ENCODE measurements at regions not wholly inside any gene's neighbourhood (a gene's known extent, or its start where the extent isn't known, plus 50 kb on each side); places are given as distances from the start of the nearest gene placed in this dataset.

- no peak for DNase-seq (ENCODE audit: low read depth)
- H3K4me3 ChIP-seq (ENCODE audit: low read depth, low read length), result no peak overlapping the region
- no peak for TF ChIP-seq CTCF (IDR thresholded peaks at IDR 0.05; ENCODE audit: insufficient read depth, low read depth, low read length)
These were observed 735.4 kb upstream of the USP15 start for GRCh38 chr12:61524851-61525250.

GRCh38 chr12:61525331-61525730 lies 734.9 kb upstream of the USP15 start:
- DNase-seq (ENCODE audit: low read depth), result no peak
- H3K4me3 ChIP-seq (ENCODE audit: low read depth, low read length), result no peak overlapping the region
- no peak for TF ChIP-seq CTCF (IDR thresholded peaks at IDR 0.05; ENCODE audit: insufficient read depth, low read depth, low read length)

- no peak for TF ChIP-seq CTCF (IDR thresholded peaks at IDR 0.05; ENCODE audit: insufficient read depth, low read depth, low read length)
- DNase-seq (ENCODE audit: low read depth), result no peak
- no peak overlapping the region for H3K4me3 ChIP-seq (ENCODE audit: low read depth, low read length)
These were observed 729.7 kb upstream of the USP15 start for GRCh38 chr12:61530456-61530855.

GRCh38 chr12:61531195-61531594 lies 729.0 kb upstream of the USP15 start:
- no peak for DNase-seq (ENCODE audit: low read depth)
- TF ChIP-seq CTCF (IDR thresholded peaks at IDR 0.05; ENCODE audit: insufficient read depth, low read depth, low read length), result no peak
- no peak overlapping the region for H3K4me3 ChIP-seq (ENCODE audit: low read depth, low read length)

GRCh38 chr12:61536117-61536516 lies 724.1 kb upstream of the USP15 start:
- no peak for DNase-seq (ENCODE audit: low read depth)
- H3K4me3 ChIP-seq (ENCODE audit: low read depth, low read length), result no peak overlapping the region
- TF ChIP-seq CTCF (IDR thresholded peaks at IDR 0.05; ENCODE audit: insufficient read depth, low read depth, low read length), result no peak

- no peak overlapping the region for H3K4me3 ChIP-seq (ENCODE audit: low read depth, low read length)
- TF ChIP-seq CTCF (IDR thresholded peaks at IDR 0.05; ENCODE audit: insufficient read depth, low read depth, low read length), result no peak
- DNase-seq (ENCODE audit: low read depth), result no peak
These were observed 723.7 kb upstream of the USP15 start for GRCh38 chr12:61536525-61536924.

GRCh38 chr12:61538951-61539350 lies 721.3 kb upstream of the USP15 start:
- no peak for TF ChIP-seq CTCF (IDR thresholded peaks at IDR 0.05; ENCODE audit: insufficient read depth, low read depth, low read length)
- no peak for DNase-seq (ENCODE audit: low read depth)
- no peak overlapping the region for H3K4me3 ChIP-seq (ENCODE audit: low read depth, low read length)
